SU-DHL-6 (cell line): ENCODE measurements at regions not wholly inside any gene's neighbourhood (a gene's known extent, or its start where the extent isn't known, plus 50 kb on each side); places are given as distances from the start of the nearest gene placed in this dataset.

ENCODE experiments used
- H2AFZ ChIP-seq: fragments of 200-600 bp; sonication (generic); 2 replicates; pipeline ENCODE4 v1.6.1; 2014; ENCODE audit warnings: low read depth, mild to moderate bottlenecking, moderate library complexity, mixed read lengths, antibody characterized with exemption, low read length; ENCODE audit not compliant: severe bottlenecking
- H3F3A ChIP-seq: fragments of 200-600 bp; shearing (Covaris generic); 2 replicates; pipeline ENCODE4 v1.6.0; 2016; ENCODE audit warnings: antibody characterized with exemption, mild to moderate bottlenecking; ENCODE audit not compliant: insufficient read depth
- H3K27ac ChIP-seq: fragments of 200-600 bp; sonication (generic); 2 replicates; pipeline ENCODE4 v1.5.1; 2016; ENCODE audit warnings: low read depth, mild to moderate bottlenecking, low read length, moderate library complexity, mixed read lengths
- H3K27me3 ChIP-seq: fragments of 200-600 bp; sonication (generic), shearing (Covaris generic); 2 replicates; pipeline ENCODE4 v1.6.0; 2014; ENCODE audit warnings: mild to moderate bottlenecking, low read length
- H3K36me3 ChIP-seq: fragments of 200-600 bp; sonication (generic); 2 replicates; pipeline ENCODE4 v1.6.1; 2014; ENCODE audit warnings: mild to moderate bottlenecking, low read length, mixed read lengths
- H3K4me2 ChIP-seq: fragments of 300-600, 200-600 bp; shearing (Covaris generic), sonication (generic); 2 replicates; pipeline ENCODE4 v1.6.0; 2014; ENCODE audit warnings: low read length, low read depth, mild to moderate bottlenecking; ENCODE audit not compliant: poor library complexity, severe bottlenecking
- H3K4me3 ChIP-seq: fragments of 200-600 bp; sonication (generic); 2 replicates; pipeline ENCODE4 v1.5.1; 2014; ENCODE audit warnings: antibody characterized with exemption, low read length, mild to moderate bottlenecking, mixed read lengths; ENCODE audit not compliant: insufficient read depth, poor library complexity, severe bottlenecking
- H3K79me2 ChIP-seq: fragments of 200-600 bp; sonication (generic); 2 replicates; pipeline ENCODE4 v1.6.1; 2014; ENCODE audit warnings: mild to moderate bottlenecking, low read length, moderate library complexity; ENCODE audit not compliant: insufficient read depth
- H3K9ac ChIP-seq: fragments of 200-600 bp; sonication (generic); 2 replicates; pipeline ENCODE4 v1.7.0; 2014; ENCODE audit warnings: mild to moderate bottlenecking, low read length
- H3K9me2 ChIP-seq: fragments of 200-600 bp; sonication (generic); replicated peaks from 2 replicates; pipeline ENCODE4 v1.6.1; 2014; ENCODE audit warnings: low read length; ENCODE audit not compliant: insufficient read depth
- H3K9me3 ChIP-seq: fragments of 200-600 bp; sonication (generic); 2 replicates; pipeline ENCODE4 v1.6.1; 2014; ENCODE audit warnings: low read length, mixed read lengths; ENCODE audit not compliant: insufficient read depth
- H4K20me1 ChIP-seq: fragments of 200-600 bp; sonication (generic); 2 replicates; pipeline ENCODE4 v1.6.1; 2014; ENCODE audit warnings: low read depth, mild to moderate bottlenecking, antibody characterized with exemption, low read length, moderate library complexity, mixed read lengths
- CTCF ChIP-seq: fragments of 200-600 bp; sonication (generic); IDR thresholded peaks from one replicate; pipeline ENCODE4 v1.5.1; 2017; ENCODE audit warnings: antibody characterized with exemption, mild to moderate bottlenecking, low read length, moderate library complexity; ENCODE audit not compliant: insufficient read depth, poor library complexity, severe bottlenecking
- EZH2phosphoT487 ChIP-seq: fragments of 200-600 bp; sonication (generic), shearing (Covaris generic); conservative IDR thresholded peaks from 2 replicates; pipeline ENCODE4 v1.6.1; 2018; ENCODE audit warnings: mild to moderate bottlenecking, antibody characterized with exemption, low read length, moderate library complexity, mixed read lengths

GRCh38 chr7:11960621-11961020 is 128.6 kb upstream of the THSD7A start:
- TF ChIP-seq EZH2phosphoT487 (no peak), CTCF (no peak)
- Histone ChIP-seq H3F3A (no peaks in the 10 kb centered on the region), H3K4me3 (no peak overlapping the region), H2AFZ (no peak overlapping the region), H3K27ac (no peak overlapping the region), H3K36me3 (no peaks in the 10 kb centered on the region), H3K4me2 (no peak overlapping the region), H3K9ac (no peak overlapping the region), H3K9me3 (no peaks in the 10 kb centered on the region), H3K27me3 (no peaks in the 10 kb centered on the region), H3K79me2 (no peaks in the 10 kb centered on the region), H3K9me2 (no peaks in the 10 kb centered on the region), H4K20me1 (no peaks in the 10 kb centered on the region)

- Histone ChIP-seq H3K4me2 (no peak overlapping the region), H3K27me3 (no peaks in the 10 kb centered on the region), H3F3A (no peaks in the 10 kb centered on the region), H3K4me3 (no peak overlapping the region), H3K9me3 (peaks cover 4% of the 10 kb centered on the region; the same call in 1 of the 2 replicates), H3K79me2 (no peaks in the 10 kb centered on the region), H3K27ac (no peak overlapping the region), H3K9ac (no peak overlapping the region), H2AFZ (no peak overlapping the region), H3K36me3 (no peaks in the 10 kb centered on the region), H3K9me2 (no peaks in the 10 kb centered on the region), H4K20me1 (no peaks in the 10 kb centered on the region)
- TF ChIP-seq CTCF (no peak), EZH2phosphoT487 (no peak)
These were observed 137.6 kb upstream of the THSD7A start for GRCh38 chr7:11969643-11970042.

- no peak for TF ChIP-seq EZH2phosphoT487
- TF ChIP-seq CTCF: no peak
- no peaks in the 10 kb centered on the region for H3F3A ChIP-seq
These were observed 138.1 kb upstream of the THSD7A start for GRCh38 chr7:11970132-11970531.

More at GRCh38 chr7:11970132-11970531, 138.1 kb upstream of the THSD7A start:
- H2AFZ ChIP-seq: no peak overlapping the region
- H3K27me3 ChIP-seq: no peaks in the 10 kb centered on the region
- H3K4me3 ChIP-seq: no peak overlapping the region
- no peaks in the 10 kb centered on the region for H3K79me2 ChIP-seq
- H3K36me3 ChIP-seq: no peaks in the 10 kb centered on the region
- H3K9me3 ChIP-seq: peaks cover 4% of the 10 kb centered on the region; the same call in 1 of the 2 replicates
- H3K4me2 ChIP-seq: no peak overlapping the region
- no peak overlapping the region for H3K9ac ChIP-seq
- H3K27ac ChIP-seq: no peak overlapping the region
- no peaks in the 10 kb centered on the region for H4K20me1 ChIP-seq
- H3K9me2 ChIP-seq: no peaks in the 10 kb centered on the region
